Dermis microvascular lymphatic vessel endothelial cell (primary cell): ENCODE measurements at regions not wholly inside any gene's neighbourhood (a gene's known extent, or its start where the extent isn't known, plus 50 kb on each side); places are given as distances from the start of the nearest gene placed in this dataset.
A peak's percentile ranks its signal among the peaks of the same experiment; 100 is the strongest.

Source experiments
- DNase-seq, 2 donors: peaks; one replicate each; pipeline versions ENCODE4 v3.0.0 to v3.0.0-alpha.2; 2010; ENCODE audit warnings: low read depth in 2 of 2

- DNase-seq = no peak
Measured at GRCh38 chr13:50701469-50701868, 142.0 kb downstream of the DLEU7 start.

- DNase-seq = no peak
Measured at GRCh38 chr13:50706505-50706904, 137.0 kb downstream of the DLEU7 start.

- DNase-seq = no peak
Measured at GRCh38 chr13:50707628-50708027, 135.9 kb downstream of the DLEU7 start.

GRCh38 chr13:50708461-50708860, 135.0 kb downstream of the DLEU7 start:
- DNase-seq = no peak

- no peak for DNase-seq
Measured at GRCh38 chr13:50709058-50709457, 134.4 kb downstream of the DLEU7 start.

- no peak for DNase-seq
Measured at GRCh38 chr13:50711131-50711815, 132.2 kb downstream of the DLEU7 start.

GRCh38 chr13:50711996-50712395, 131.5 kb downstream of the DLEU7 start:
- DNase-seq = no peak

- DNase-seq = no peak
Measured at GRCh38 chr13:50712456-50712855, 131.0 kb downstream of the DLEU7 start.

- DNase-seq = no peak
Measured at GRCh38 chr13:50712881-50713280, 130.6 kb downstream of the DLEU7 start.

GRCh38 chr13:50713523-50714248, 129.8 kb downstream of the DLEU7 start:
- no peak for DNase-seq

GRCh38 chr13:50714891-50715290, 128.6 kb downstream of the DLEU7 start:
- no peak for DNase-seq

GRCh38 chr13:50715402-50716146, 127.9 kb downstream of the DLEU7 start:
- DNase-seq = no peak

- DNase-seq = no peak
Measured at GRCh38 chr13:50720861-50721671, 122.4 kb downstream of the DLEU7 start.

GRCh38 chr13:50721672-50721992, 121.9 kb downstream of the DLEU7 start:
- no peak for DNase-seq

- DNase-seq = no peak
Measured at GRCh38 chr13:50722440-50723125, 120.9 kb downstream of the DLEU7 start.

GRCh38 chr13:50724438-50724837, 119.1 kb downstream of the DLEU7 start:
- no peak for DNase-seq

- DNase-seq = no peak
Measured at GRCh38 chr13:50724913-50725312, 118.6 kb downstream of the DLEU7 start.

GRCh38 chr13:50726164-50726563, 117.3 kb downstream of the DLEU7 start:
- DNase-seq = no peak

- DNase-seq = no peak
Measured at GRCh38 chr13:50729177-50729576, 114.3 kb downstream of the DLEU7 start.

GRCh38 chr13:50730496-50731351, 112.8 kb downstream of the DLEU7 start:
- peak in 1 of 2 donors; percentile 8 for DNase-seq
